ENCODE measurements at regions not wholly inside any gene's neighbourhood (a gene's known extent, or its start where the extent isn't known, plus 50 kb on each side); places are given as distances from the start of the nearest gene placed in this dataset.
"Not testable (repeated sequence)": the region's sequence is repeated elsewhere in the genome, so short reads cannot be mapped to it uniquely, and the experiment has no call there.

- not testable (repeated sequence) for DNase-seq (ENCODE audit: low spot score)
Observed at GRCh38 chr4:67412153-67412712, 133.1 kb downstream of the CENPC start.

GRCh38 chr4:67403342-67403741 is 142.0 kb downstream of the CENPC start:
- no peak for DNase-seq (ENCODE audit: low spot score)

- no peak for DNase-seq (ENCODE audit: low spot score)
Observed at GRCh38 chr4:67401902-67402301, 143.4 kb downstream of the CENPC start.

- no peak for DNase-seq (ENCODE audit: low spot score)
Observed at GRCh38 chr4:67397931-67398330, 147.4 kb downstream of the CENPC start.

- DNase-seq (ENCODE audit: low spot score), result no peak
Observed at GRCh38 chr4:67397031-67397430, 148.3 kb downstream of the CENPC start.

- no peak for DNase-seq (ENCODE audit: low spot score)
Observed at GRCh38 chr4:67396008-67396407, 149.3 kb downstream of the CENPC start.

- no peak for DNase-seq (ENCODE audit: low spot score)
Observed at GRCh38 chr4:67394879-67395278, 150.4 kb downstream of the CENPC start.

GRCh38 chr4:67393699-67394281 is 151.5 kb downstream of the CENPC start:
- DNase-seq (ENCODE audit: low spot score), result peak; percentile 54

- DNase-seq (ENCODE audit: low spot score), result no peak
Observed at GRCh38 chr4:67393007-67393406, 152.3 kb downstream of the CENPC start.

GRCh38 chr4:67381406-67381804 is 163.9 kb downstream of the CENPC start:
- DNase-seq (ENCODE audit: low spot score), result not testable (repeated sequence)

- DNase-seq (ENCODE audit: low spot score), result not testable (repeated sequence)
Observed at GRCh38 chr4:67380702-67381405, 164.4 kb downstream of the CENPC start.

- DNase-seq (ENCODE audit: low spot score), result no peak
Observed at GRCh38 chr4:67380154-67380553, 165.1 kb downstream of the CENPC start.

- DNase-seq (ENCODE audit: low spot score), result no peak
Observed at GRCh38 chr4:67375291-67375690, 170.0 kb downstream of the CENPC start.

- no peak for DNase-seq (ENCODE audit: low spot score)
Observed at GRCh38 chr4:67371615-67372014, 173.7 kb downstream of the CENPC start.

- DNase-seq (ENCODE audit: low spot score), result no peak
Observed at GRCh38 chr4:67366311-67366861, 178.9 kb downstream of the CENPC start.

- DNase-seq (ENCODE audit: low spot score), result no peak
Observed at GRCh38 chr4:67365661-67366245, 179.6 kb downstream of the CENPC start.

- DNase-seq (ENCODE audit: low spot score), result no peak
Observed at GRCh38 chr4:67355806-67356205, 189.5 kb downstream of the CENPC start.

- no peak for DNase-seq (ENCODE audit: low spot score)
Observed at GRCh38 chr4:67346654-67347053, 198.6 kb downstream of the CENPC start.

- no peak for DNase-seq (ENCODE audit: low spot score)
Observed at GRCh38 chr4:67344594-67345380, 200.5 kb downstream of the CENPC start.

GRCh38 chr4:67343199-67343598 is 202.1 kb downstream of the CENPC start:
- no peak for DNase-seq (ENCODE audit: low spot score)

GRCh38 chr4:67342291-67342690 is 203.0 kb downstream of the CENPC start:
- DNase-seq (ENCODE audit: low spot score), result no peak

GRCh38 chr4:67333664-67334063 is 211.6 kb downstream of the CENPC start:
- DNase-seq (ENCODE audit: low spot score), result no peak
